ENCODE measurements at regions not wholly inside any gene's neighbourhood (a gene's known extent, or its start where the extent isn't known, plus 50 kb on each side); places are given as distances from the start of the nearest gene placed in this dataset.

- TF ChIP-seq CTCF (IDR thresholded peaks at IDR 0.05): no peak
These were observed 242.9 kb downstream of the ZNF516 start for GRCh38 chr18:76252139-76252538.

- no peak for TF ChIP-seq CTCF (IDR thresholded peaks at IDR 0.05)
These were observed 243.4 kb downstream of the ZNF516 start for GRCh38 chr18:76251691-76252090.

- no peak for TF ChIP-seq CTCF (IDR thresholded peaks at IDR 0.05)
These were observed 248.5 kb downstream of the ZNF516 start for GRCh38 chr18:76246590-76246989.

- no peak for TF ChIP-seq CTCF (IDR thresholded peaks at IDR 0.05)
These were observed 260.4 kb downstream of the ZNF516 start for GRCh38 chr18:76234676-76235060.

GRCh38 chr18:76233876-76234675 is 261.0 kb downstream of the ZNF516 start:
- no peak for TF ChIP-seq CTCF (IDR thresholded peaks at IDR 0.05)

GRCh38 chr18:76233406-76233805 is 261.6 kb downstream of the ZNF516 start:
- no peak for TF ChIP-seq CTCF (IDR thresholded peaks at IDR 0.05)

GRCh38 chr18:76232779-76233178 is 262.3 kb downstream of the ZNF516 start:
- TF ChIP-seq CTCF (IDR thresholded peaks at IDR 0.05): no peak

GRCh38 chr18:76232010-76232409 is 263.0 kb downstream of the ZNF516 start:
- TF ChIP-seq CTCF (IDR thresholded peaks at IDR 0.05): no peak

All from LNCAP (cell line).